ENCODE measurements at regions not wholly inside any gene's neighbourhood (a gene's known extent, or its start where the extent isn't known, plus 50 kb on each side); places are given as distances from the start of the nearest gene placed in this dataset.

- DNase-seq (ENCODE audit: low read depth in 3 of 3): no peak
Measured at GRCh38 chr14:98859301-98859700, 412.7 kb downstream of the BCL11B start.

- no peak for DNase-seq (ENCODE audit: low read depth in 3 of 3)
Measured at GRCh38 chr14:98864211-98864610, 407.8 kb downstream of the BCL11B start.

GRCh38 chr14:98867146-98867545, 404.9 kb downstream of the BCL11B start:
- DNase-seq (ENCODE audit: low read depth in 3 of 3): no peak

GRCh38 chr14:98867726-98868125, 404.3 kb downstream of the BCL11B start:
- DNase-seq (ENCODE audit: low read depth in 3 of 3): no peak

- no peak for DNase-seq (ENCODE audit: low read depth in 3 of 3)
Measured at GRCh38 chr14:98868866-98869265, 403.1 kb downstream of the BCL11B start.

GRCh38 chr14:98871796-98872195, 400.2 kb downstream of the BCL11B start:
- no peak for DNase-seq (ENCODE audit: low read depth in 3 of 3)

GRCh38 chr14:98877065-98877464, 394.9 kb downstream of the BCL11B start:
- DNase-seq (ENCODE audit: low read depth in 3 of 3): no peak

- DNase-seq (ENCODE audit: low read depth in 3 of 3): no peak
Measured at GRCh38 chr14:98878282-98878681, 393.7 kb downstream of the BCL11B start.

GRCh38 chr14:98886982-98887381, 385.0 kb downstream of the BCL11B start:
- DNase-seq (ENCODE audit: low read depth in 3 of 3): no peak

GRCh38 chr14:98888281-98888680, 383.7 kb downstream of the BCL11B start:
- no peak for DNase-seq (ENCODE audit: low read depth in 3 of 3)

- DNase-seq (ENCODE audit: low read depth in 3 of 3): no peak
Measured at GRCh38 chr14:98888927-98889835, 382.8 kb downstream of the BCL11B start.

- no peak for DNase-seq (ENCODE audit: low read depth in 3 of 3)
Measured at GRCh38 chr14:98889836-98890185, 382.2 kb downstream of the BCL11B start.

GRCh38 chr14:98890556-98891340, 381.2 kb downstream of the BCL11B start:
- DNase-seq (ENCODE audit: low read depth in 3 of 3): no peak

GRCh38 chr14:98893675-98894074, 378.3 kb downstream of the BCL11B start:
- no peak for DNase-seq (ENCODE audit: low read depth in 3 of 3)

- no peak for DNase-seq (ENCODE audit: low read depth in 3 of 3)
Measured at GRCh38 chr14:98894600-98894999, 377.4 kb downstream of the BCL11B start.

- no peak for DNase-seq (ENCODE audit: low read depth in 3 of 3)
Measured at GRCh38 chr14:98896449-98896848, 375.5 kb downstream of the BCL11B start.

GRCh38 chr14:98897605-98898309, 374.2 kb downstream of the BCL11B start:
- no peak for DNase-seq (ENCODE audit: low read depth in 3 of 3)

GRCh38 chr14:98899441-98899840, 372.6 kb downstream of the BCL11B start:
- DNase-seq (ENCODE audit: low read depth in 3 of 3): no peak

- DNase-seq (ENCODE audit: low read depth in 3 of 3): no peak
Measured at GRCh38 chr14:98900236-98900635, 371.8 kb downstream of the BCL11B start.

- no peak for DNase-seq (ENCODE audit: low read depth in 3 of 3)
Measured at GRCh38 chr14:98900798-98901197, 371.2 kb downstream of the BCL11B start.

- no peak for DNase-seq (ENCODE audit: low read depth in 3 of 3)
Measured at GRCh38 chr14:98901511-98902205, 370.3 kb downstream of the BCL11B start.

GRCh38 chr14:98903371-98903770, 368.6 kb downstream of the BCL11B start:
- no peak for DNase-seq (ENCODE audit: low read depth in 3 of 3)

Data from stimulated activated CD4-positive, alpha-beta T cell treated with anti-CD3 and anti-CD28 coated beads, TNF-alpha, amount 100 ng/mL, for 24 hours (primary cell).